Adipocyte (in vitro differentiated cells): ENCODE measurements at regions not wholly inside any gene's neighbourhood (a gene's known extent, or its start where the extent isn't known, plus 50 kb on each side); places are given as distances from the start of the nearest gene placed in this dataset.

Source experiments
- DNase-seq: peaks from one replicate; pipeline ENCODE4 v3.0.0-alpha.2; 2015; ENCODE audit warnings: low read depth
- H3K27me3 ChIP-seq: replicated peaks from 2 replicates; pipeline ENCODE4 v1.7.0; 2013; ENCODE audit warnings: mild to moderate bottlenecking, low read length, moderate library complexity; ENCODE audit not compliant: control insufficient read depth, insufficient read depth
- H3K36me3 ChIP-seq: 2 replicates; pipeline ENCODE4 v1.7.0; 2013; ENCODE audit warnings: low read length, mild to moderate bottlenecking, moderate library complexity; ENCODE audit not compliant: control insufficient read depth, insufficient read depth, severe bottlenecking
- H3K4me1 ChIP-seq: 2 replicates; pipeline ENCODE4 v1.7.0; 2013; ENCODE audit warnings: mild to moderate bottlenecking, low read length, moderate library complexity; ENCODE audit not compliant: control insufficient read depth, insufficient read depth
- H3K4me3 ChIP-seq: 2 replicates; pipeline ENCODE4 v1.7.0; 2013; ENCODE audit warnings: mild to moderate bottlenecking, low read length, moderate library complexity
- H3K9ac ChIP-seq: 2 replicates; pipeline ENCODE4 v1.7.0; 2013; ENCODE audit warnings: mild to moderate bottlenecking, low read length, moderate library complexity
- H3K9me3 ChIP-seq: 2 replicates; pipeline ENCODE4 v1.7.0; 2013; ENCODE audit warnings: mild to moderate bottlenecking, low read length, moderate library complexity; ENCODE audit not compliant: control insufficient read depth

DNA sequence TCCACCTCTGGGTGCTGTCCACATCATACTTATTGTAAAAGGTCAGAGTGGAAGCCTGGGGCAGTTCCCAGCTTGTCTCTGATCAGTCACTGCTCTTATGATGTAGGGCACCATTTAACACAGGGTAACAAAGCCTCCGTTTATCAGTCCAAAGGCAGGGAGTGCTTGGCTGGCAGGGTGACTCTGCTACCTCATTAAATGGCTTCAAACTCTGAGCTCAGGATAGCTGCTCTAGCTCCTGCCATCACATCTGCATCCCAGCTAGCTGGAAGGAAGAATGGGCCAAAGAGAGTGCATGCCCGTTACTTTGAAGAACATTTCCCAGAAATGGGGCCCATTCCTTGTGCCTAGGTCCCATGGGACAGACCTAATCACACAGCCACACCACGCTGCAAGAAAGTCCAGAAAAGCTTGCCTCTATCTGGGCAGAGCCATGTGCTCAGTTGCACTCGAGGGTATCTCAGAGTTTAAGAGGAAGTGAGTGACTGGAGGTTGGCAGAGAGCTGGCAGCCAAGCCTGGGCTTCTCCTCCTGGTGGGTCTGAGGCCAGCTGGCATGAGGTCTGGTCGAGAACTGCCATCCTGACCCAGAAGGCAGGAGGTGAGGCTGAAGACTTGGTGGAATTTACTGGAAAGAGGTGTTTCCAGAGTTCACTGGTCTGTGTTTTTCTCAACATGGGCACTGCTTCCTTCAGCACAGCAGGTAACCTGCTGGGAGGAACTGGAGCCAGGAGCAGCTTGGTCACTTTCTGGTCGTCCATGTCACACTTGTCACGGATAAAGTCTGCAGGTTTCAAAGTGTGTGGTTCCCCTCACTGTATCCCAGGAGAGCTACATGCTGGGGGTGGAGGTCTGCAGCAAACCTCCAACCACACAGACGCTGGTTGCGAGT, 935.7 kb downstream of the BRD1 start:
- no peak overlapping the region for H3K4me3 ChIP-seq
- no peaks in the 10 kb centered on the region for H3K4me1 ChIP-seq
- no peak overlapping the region for H3K9ac ChIP-seq
- H3K27me3 ChIP-seq = peaks cover 5% of the 10 kb centered on the region
- no peak for DNase-seq
- no peaks in the 10 kb centered on the region for H3K36me3 ChIP-seq
- peaks cover 8% of the 10 kb centered on the region for H3K9me3 ChIP-seq

DNA sequence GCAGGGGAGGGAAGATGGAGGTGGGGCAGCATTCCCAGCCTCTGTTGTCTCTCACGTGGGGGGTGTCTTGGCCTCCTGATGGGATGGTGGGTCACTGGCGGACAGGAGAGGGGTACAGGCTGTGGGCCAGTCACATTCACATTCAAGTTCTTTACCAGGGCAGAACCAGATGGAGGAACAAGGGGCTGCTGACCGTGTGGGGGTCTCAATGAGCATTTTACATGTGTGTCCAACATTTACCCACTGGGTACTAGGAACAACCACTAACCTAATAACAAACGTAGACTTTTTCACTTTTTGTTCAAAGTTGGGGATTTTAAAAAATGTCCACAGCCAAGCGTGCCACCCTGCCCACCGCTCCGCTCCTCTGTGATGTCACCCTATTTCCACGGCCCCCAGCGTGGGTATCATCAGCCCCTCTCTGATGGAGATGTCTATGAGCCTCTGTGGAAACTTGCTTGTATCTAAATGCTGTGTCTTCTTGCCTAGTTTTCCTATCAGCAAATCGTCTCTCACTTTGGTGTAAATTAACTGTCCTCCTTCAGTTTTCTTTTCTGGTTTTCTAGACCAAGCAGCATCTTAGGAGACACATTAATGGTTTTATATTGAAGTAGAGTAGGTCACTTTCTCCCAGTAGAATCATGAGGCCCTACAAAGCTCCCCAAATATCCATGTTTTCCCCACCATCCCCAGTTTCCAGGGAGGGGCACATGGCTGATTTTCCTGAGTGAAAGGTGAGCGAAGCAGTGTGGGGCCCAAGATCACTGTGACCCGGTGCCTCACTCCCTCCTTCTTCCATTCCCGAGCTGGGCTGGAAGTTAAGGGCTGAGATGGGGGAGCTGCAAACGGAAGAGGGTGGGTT, 936.7 kb downstream of the BRD1 start:
- no peaks in the 10 kb centered on the region for H3K4me1 ChIP-seq
- H3K9ac ChIP-seq = no peak overlapping the region
- peaks cover 8% of the 10 kb centered on the region for H3K9me3 ChIP-seq
- H3K4me3 ChIP-seq = no peak overlapping the region
- peaks cover 5% of the 10 kb centered on the region for H3K27me3 ChIP-seq
- no peaks in the 10 kb centered on the region for H3K36me3 ChIP-seq
- DNase-seq = no peak

DNA sequence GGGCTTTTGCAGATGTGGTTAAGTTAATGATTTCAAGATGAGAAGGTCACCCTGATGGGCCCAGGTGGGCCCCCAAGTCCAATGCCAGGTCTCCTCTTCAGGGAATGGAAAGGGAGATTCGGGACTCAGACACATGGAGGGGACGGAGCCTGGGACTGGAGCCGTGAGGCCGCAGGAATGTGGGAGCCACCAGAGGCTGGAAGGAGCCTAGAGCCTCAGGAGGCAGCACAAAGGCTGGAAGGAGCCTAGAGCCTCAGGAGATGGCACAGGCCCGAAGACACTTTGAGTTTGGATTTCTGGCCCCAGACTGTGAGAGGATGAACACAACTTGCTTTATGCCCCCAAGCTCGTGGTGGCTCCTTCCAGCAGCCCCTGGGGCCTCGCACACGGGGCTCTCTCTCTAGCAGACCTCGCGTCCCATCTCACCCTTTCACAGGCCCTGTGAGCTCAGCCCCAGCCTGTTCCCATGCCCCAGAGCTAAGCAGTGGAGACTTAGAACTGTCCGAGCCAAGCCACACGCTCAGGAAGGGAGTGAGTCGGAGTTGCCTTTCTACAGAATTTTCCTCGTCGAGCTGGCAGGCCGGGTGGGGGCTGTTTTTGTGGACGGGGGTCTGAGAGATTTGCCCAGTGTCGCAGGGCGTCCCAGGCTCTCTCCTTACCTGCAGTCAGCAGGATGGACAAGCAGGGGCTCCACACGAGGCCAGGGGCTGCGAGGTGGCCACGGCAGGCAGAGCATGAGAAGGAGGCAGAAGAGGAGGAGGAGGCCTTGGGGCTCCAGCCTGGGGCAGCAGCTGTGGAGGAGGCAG, 937.6 kb downstream of the BRD1 start:
- no peak overlapping the region for H3K4me3 ChIP-seq
- H3K9ac ChIP-seq = no peak overlapping the region
- H3K4me1 ChIP-seq = no peaks in the 10 kb centered on the region
- H3K27me3 ChIP-seq = peaks cover 1% of the 10 kb centered on the region
- no peaks in the 10 kb centered on the region for H3K36me3 ChIP-seq
- DNase-seq = no peak
- peaks cover 8% of the 10 kb centered on the region for H3K9me3 ChIP-seq

DNA sequence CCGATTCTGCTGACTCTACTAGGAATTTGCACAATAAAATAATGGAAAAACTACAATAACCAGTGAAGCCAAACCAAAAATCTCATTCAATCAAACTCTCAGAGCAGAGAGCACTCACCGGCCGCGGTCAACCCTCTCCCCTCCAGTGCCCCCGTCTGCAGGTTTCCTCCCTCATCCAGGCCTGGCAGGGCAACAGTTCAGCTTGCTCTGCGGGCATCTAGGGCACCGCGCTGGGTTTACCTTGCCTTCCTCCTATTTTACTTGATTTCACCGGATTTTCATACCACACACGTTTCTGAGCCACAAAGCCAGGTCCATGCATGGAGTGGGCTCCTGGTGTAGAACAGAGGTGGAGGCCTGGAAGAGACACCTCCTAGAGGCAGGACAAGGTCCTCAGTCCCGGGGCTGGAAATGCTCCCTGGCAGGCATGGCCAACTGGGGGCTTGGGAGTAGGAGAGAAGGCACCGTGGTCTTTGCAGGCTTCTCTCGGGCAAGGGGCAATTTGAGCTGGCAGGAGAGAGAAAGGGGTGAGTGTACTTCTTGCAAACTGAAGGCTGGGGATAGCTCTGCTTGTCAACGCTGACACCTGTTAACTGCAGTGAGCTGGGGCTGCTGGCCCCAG, 938.4 kb downstream of the BRD1 start:
- peaks cover 8% of the 10 kb centered on the region for H3K9me3 ChIP-seq
- DNase-seq = no peak
- H3K4me1 ChIP-seq = no peaks in the 10 kb centered on the region
- H3K9ac ChIP-seq = no peak overlapping the region
- no peak overlapping the region for H3K4me3 ChIP-seq
- no peaks in the 10 kb centered on the region for H3K27me3 ChIP-seq
- no peaks in the 10 kb centered on the region for H3K36me3 ChIP-seq

DNA sequence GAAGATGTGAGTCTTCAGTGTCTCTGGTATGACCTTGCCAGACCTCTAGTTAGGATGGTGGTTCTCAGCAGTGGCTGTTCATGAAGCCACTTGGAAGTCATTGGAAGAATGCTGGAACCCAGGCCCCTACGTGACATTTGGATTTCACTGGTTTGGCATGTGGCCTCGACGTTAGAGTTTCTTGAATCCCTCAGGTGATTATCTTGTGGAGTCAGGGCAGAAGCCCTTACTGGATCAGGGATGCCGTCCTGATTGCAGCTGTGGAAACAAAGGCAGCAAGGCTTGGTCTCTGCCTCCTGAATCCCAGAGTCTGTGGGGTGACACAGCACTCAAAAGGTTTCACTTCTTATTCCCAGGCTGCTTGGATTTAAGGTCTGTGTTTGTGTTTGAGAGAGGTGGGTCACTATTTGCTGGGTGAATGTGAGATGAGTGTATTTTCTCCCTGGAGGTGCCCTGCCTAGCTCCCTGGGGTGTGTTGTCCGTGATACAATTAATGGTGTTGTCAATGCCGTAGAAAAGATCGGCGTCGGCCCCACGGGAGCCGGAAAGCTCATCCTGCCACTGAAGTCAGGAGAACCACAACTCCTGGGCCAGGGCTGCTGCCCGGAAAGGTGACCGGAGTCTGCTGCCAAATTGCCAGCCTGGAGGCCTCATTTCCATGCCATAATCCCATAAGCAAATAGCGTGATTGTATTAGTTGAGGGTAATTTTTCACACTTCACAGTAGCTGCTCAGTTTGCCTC, 939.0 kb downstream of the BRD1 start:
- Histone ChIP-seq H3K27me3 (no peaks in the 10 kb centered on the region), H3K36me3 (no peaks in the 10 kb centered on the region), H3K9ac (no peak overlapping the region), H3K4me1 (no peaks in the 10 kb centered on the region), H3K9me3 (peaks cover 8% of the 10 kb centered on the region), H3K4me3 (no peak overlapping the region)
- no peak for DNase-seq

DNA sequence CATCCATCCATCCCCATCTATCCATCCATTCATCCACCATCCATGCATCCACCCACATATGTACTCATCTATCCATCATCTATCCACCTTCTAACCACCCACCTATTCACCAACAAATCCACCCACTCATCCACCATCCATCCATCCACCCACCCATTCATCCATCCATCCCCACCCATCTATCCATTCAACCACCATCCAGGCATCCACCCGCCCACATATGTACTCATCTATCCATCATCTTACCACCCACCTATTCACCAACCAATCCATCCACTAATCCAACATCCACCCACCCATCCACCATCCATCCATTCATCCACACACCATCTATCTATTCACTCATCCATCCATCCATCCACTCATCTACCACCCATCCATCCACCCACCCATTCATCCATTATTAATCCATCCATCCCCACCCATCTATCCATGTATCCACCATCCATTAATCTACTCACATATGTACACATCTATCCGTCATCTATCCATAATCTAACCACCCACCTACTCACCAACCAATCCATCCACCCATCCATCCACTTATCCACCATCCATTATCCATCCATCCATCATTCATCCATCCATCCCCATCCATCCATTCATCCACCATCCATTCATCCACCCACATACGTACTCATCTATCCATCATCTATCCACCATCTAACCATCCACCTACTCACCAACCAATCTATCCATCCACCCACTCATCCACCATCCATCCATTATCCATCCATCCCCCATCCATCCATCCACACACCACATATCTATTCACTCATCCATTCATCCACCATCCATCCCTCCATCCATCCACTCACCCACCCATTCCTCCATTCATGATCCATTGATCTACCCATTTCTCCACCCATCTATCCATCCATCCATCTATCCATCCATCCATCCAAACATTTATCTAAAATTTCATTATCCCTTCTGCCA, 940.0 kb downstream of the BRD1 start:
- Histone ChIP-seq H3K4me1 (no peaks in the 10 kb centered on the region), H3K9ac (no peak overlapping the region), H3K4me3 (no peak overlapping the region), H3K27me3 (no peaks in the 10 kb centered on the region), H3K9me3 (peaks cover 8% of the 10 kb centered on the region), H3K36me3 (no peaks in the 10 kb centered on the region)
- DNase-seq = no peak

DNA sequence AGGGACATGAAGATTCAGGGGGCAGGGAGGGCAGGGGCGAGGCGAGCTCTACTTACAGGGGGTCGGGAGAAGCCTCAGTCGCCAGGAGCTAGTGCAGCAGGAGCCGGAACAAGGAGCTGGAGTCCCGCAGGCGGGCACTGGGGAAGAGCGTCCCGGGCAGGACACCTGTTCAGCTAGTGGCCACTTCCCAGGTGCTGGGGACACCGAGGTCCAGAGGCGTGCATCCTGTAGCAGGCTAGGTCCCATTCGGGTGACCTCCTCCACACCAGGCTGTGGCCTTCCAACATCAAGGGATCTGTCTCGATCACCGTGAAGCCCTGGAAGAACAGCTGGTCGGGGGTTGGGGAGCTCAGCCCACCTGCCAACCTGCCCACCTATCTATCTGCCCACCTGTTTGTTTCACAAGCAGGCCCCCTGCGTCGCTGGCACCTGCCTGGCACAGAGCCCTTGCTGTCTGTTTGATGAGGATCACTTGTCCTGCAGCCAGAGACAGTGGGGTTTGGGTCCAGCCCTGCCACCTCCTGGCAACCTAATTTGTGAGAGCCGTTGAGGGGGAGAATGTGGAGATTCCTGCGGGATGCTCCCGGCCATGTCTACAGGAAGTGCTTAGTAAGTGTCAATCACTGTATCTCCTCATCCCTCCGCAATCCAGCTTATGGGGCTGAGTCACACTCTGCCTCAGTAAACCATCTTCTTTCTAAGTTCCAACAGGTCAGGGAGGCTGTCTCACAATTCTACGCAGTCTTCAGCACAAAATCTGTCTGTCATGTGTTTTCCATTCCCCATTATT, 940.9 kb downstream of the BRD1 start:
- no peak for DNase-seq
- Histone ChIP-seq H3K9me3 (peaks cover 5% of the 10 kb centered on the region), H3K36me3 (no peaks in the 10 kb centered on the region), H3K4me1 (no peaks in the 10 kb centered on the region), H3K27me3 (no peaks in the 10 kb centered on the region), H3K9ac (no peak overlapping the region), H3K4me3 (no peak overlapping the region)

DNA sequence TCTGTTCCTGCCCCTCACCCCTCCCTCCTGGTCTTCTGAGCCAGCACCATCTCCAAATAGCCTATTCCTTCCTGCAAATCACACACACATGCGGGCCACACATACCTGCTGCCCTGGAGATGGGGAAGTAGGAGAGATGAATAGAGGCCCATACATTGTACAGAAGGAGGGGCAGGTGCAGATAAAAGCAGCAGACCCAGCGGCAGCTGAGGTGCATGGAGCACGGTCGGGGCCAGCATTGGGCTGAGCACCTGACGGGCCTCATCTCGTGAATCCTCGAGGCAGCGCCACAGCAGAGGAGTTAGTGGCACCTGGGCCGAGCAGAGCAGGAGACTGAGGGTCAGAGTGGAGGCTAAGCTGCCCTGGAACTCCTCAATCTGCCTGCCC, 941.8 kb downstream of the BRD1 start:
- no peak for DNase-seq
- Histone ChIP-seq H3K27me3 (no peaks in the 10 kb centered on the region), H3K9me3 (no peaks in the 10 kb centered on the region), H3K4me3 (no peak overlapping the region), H3K36me3 (no peaks in the 10 kb centered on the region), H3K9ac (no peak overlapping the region), H3K4me1 (no peaks in the 10 kb centered on the region)

DNA sequence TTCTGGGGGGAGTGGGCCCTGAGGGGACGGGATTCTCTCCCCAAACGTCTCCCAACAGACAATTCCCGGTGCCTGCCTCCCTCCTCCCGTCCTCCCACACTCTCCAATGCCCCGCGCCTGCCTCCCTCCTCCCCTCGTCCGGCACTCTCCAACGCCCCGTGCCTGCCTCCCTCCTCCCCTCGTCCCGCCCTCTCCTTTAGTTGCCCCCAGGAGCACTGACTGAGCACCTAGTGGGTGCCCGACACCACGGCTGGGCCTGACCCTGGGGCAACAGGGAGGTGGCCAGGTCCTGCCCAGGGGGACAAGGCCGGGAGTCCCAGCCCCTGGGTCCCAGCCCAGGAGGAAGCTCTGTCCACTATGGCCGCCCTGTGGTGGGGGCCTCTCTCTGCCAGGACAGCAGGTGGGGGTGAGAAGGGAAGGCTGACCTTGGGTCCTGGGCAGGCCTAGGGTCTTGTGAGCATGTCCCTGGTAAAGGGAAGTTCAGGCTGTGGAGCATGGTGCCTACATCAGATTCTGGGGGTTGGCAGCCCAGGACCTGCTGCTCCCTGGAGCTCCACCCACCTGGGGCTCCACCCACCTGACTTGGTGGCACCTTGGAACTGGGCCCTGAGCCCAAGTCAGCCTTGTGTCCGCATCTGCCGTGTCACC, 942.3 kb downstream of the BRD1 start:
- no peaks in the 10 kb centered on the region for H3K27me3 ChIP-seq
- H3K9ac ChIP-seq = no peak overlapping the region
- no peak for DNase-seq

More for the DNA sequence above, 942.3 kb downstream of the BRD1 start:
- no peaks in the 10 kb centered on the region for H3K4me1 ChIP-seq
- no peak overlapping the region for H3K4me3 ChIP-seq
- no peaks in the 10 kb centered on the region for H3K36me3 ChIP-seq
- H3K9me3 ChIP-seq = no peaks in the 10 kb centered on the region
